HepG2 (cell line): ENCODE measurements at regions not wholly inside any gene's neighbourhood (a gene's known extent, or its start where the extent isn't known, plus 50 kb on each side); places are given as distances from the start of the nearest gene placed in this dataset.

Experiments used
- ATAC-seq: fragments of 200-7000 bp; cut with Tn5 transposase; 3 replicates; pipeline ENCODE4 v1.9.1; 2020; ENCODE audit warnings: mild to moderate bottlenecking, moderate library complexity
- BruUV-seq: library from RNA; stranded (reverse); fragments of 400-500 nt; replicated peaks from 2 replicates; lab custom pipeline; 2021; lab: Mats Ljungman, UMichigan
- CTCF ChIA-PET: fragments of 300-600 bp; formaldehyde crosslinking; extraction: SDS; loops from one replicate; lab custom pipeline; 2021; ENCODE audit warnings: low total read pairs, inconsistent platforms, low intra/inter-chr PET ratio; lab: Yijun Ruan, JAX
- POLR2A ChIA-PET: fragments of 350-600 bp; sonication (Branson Sonifier 250); formaldehyde crosslinking; loops from one replicate; lab custom pipeline; 2020; ENCODE audit warnings: antibody characterized with exemption, inconsistent platforms; lab: Yijun Ruan, JAX
- DNase-seq: peaks from one replicate; pipeline ENCODE4 v3.0.0-alpha.2; 2015; ENCODE audit warnings: low spot score
- FAIRE-seq: peaks from 3 replicates; lab custom pipeline; 2011; peaks lifted over from hg19 to GRCh38; lab: Jason Lieb, UNC
- H2AFZ ChIP-seq: one replicate; pipeline ENCODE4 v1.6.1; 2011; ENCODE audit warnings: low read length, inconsistent platforms
- H3K27ac ChIP-seq: fragments of 300-600 bp; 3 replicates; pipeline ENCODE4 v1.8.0; 2011; ENCODE audit warnings: mixed run types, mild to moderate bottlenecking, mixed read lengths, low read length, inconsistent platforms; ENCODE audit not compliant: insufficient read depth; ENCODE audit errors: extremely low read length
- H3K27me3 ChIP-seq, 2 experiments: fragments of 200-600 bp in 1 of 2; 2 replicates in 1 of 2; 3 replicates in 1 of 2; pipeline versions ENCODE4 v1.6.0 to v1.8.0; 2011; ENCODE audit warnings: low read length in 2 of 2, mild to moderate bottlenecking in 2 of 2, moderate library complexity in 2 of 2, inconsistent platforms in 1 of 2; ENCODE audit not compliant: insufficient read depth in 2 of 2, control insufficient read depth in 1 of 2
- H3K36me3 ChIP-seq, 2 experiments: fragments of 200-600 bp in 1 of 2; replicated peaks in 1 of 2; 2 replicates in 1 of 2; 3 replicates in 1 of 2; pipeline versions ENCODE4 v1.5.1 to v1.8.0; 2011; ENCODE audit warnings: low read length in 2 of 2, inconsistent platforms in 1 of 2; ENCODE audit not compliant: insufficient read depth in 2 of 2, control insufficient read depth in 1 of 2
- H3K4me1 ChIP-seq: 2 replicates; pipeline ENCODE4 v1.5.1; 2012; ENCODE audit warnings: low read length, inconsistent platforms; ENCODE audit not compliant: insufficient read depth
- H3K4me2 ChIP-seq: 2 replicates; pipeline ENCODE4 v1.6.0; 2011; ENCODE audit warnings: low read depth, low read length, inconsistent platforms
- H3K4me3 ChIP-seq, 3 experiments: fragments of 200-600 bp in 1 of 3; sonication (generic), shearing (Covaris generic) in 1 of 3; replicated peaks in 1 of 3; 2 replicates each; pipeline ENCODE4 v1.5.1; 2011 to 2016; ENCODE audit warnings: low read length in 3 of 3, inconsistent platforms in 2 of 3, low read depth in 2 of 3, mild to moderate bottlenecking in 2 of 3, control low read depth in 1 of 3, mixed read lengths in 1 of 3; ENCODE audit not compliant: insufficient read depth in 1 of 3
- H3K79me2 ChIP-seq: one replicate; pipeline ENCODE4 v1.6.1; 2011; ENCODE audit warnings: low read length, inconsistent platforms; ENCODE audit not compliant: insufficient read depth
- H3K9ac ChIP-seq: 2 replicates; pipeline ENCODE4 v1.6.0; 2011; ENCODE audit warnings: mild to moderate bottlenecking, low read depth, low read length, inconsistent platforms; ENCODE audit not compliant: insufficient read depth
- H3K9me3 ChIP-seq: 2 replicates; pipeline ENCODE4 v1.5.1; 2012; ENCODE audit warnings: mild to moderate bottlenecking, low read length
- H4K20me1 ChIP-seq: 2 replicates; pipeline ENCODE4 v1.6.0; 2011; ENCODE audit warnings: inconsistent platforms, mild to moderate bottlenecking, low read length, moderate library complexity; ENCODE audit not compliant: insufficient read depth
- GRHL1 ChIP-seq: sonication (generic); formaldehyde crosslinking; conservative IDR thresholded peaks from 2 replicates; pipeline ENCODE4 v1.8.0; 2022; ENCODE audit warnings: missing genetic modification reagents
- PHF5A ChIP-seq: IDR thresholded peaks from one replicate; pipeline ENCODE4 v1.6.1; 2018; ENCODE audit warnings: low read depth, missing genetic modification reagents; ENCODE audit not compliant: unreplicated experiment
- PRMT3 ChIP-seq: sonication (generic); formaldehyde crosslinking; IDR thresholded peaks from 2 replicates; pipeline ENCODE4 v1.8.1; 2022; ENCODE audit warnings: low read depth, mild to moderate bottlenecking, moderate library complexity, missing genetic modification reagents, borderline replicate concordance
- ZKSCAN5 ChIP-seq: sonication (generic); formaldehyde crosslinking; IDR thresholded peaks from 2 replicates; pipeline ENCODE4 v1.5.1; 2020; ENCODE audit warnings: mild to moderate bottlenecking, missing genetic modification reagents
- ZNF710 ChIP-seq: sonication (generic); formaldehyde crosslinking; IDR thresholded peaks from 2 replicates; pipeline ENCODE4 v1.5.0; 2020; ENCODE audit warnings: mild to moderate bottlenecking, missing genetic modification reagents, borderline replicate concordance
- WGBS: methylation state at CpG from one replicate; pipeline ENCODE4 v1.1.6; 2017; ENCODE audit warnings: low lambda C conversion rate; 5-methylcytosine and 5-hydroxymethylcytosine counted together
- in situ Hi-C: cut with HindIII; loops from 2 replicates; pipeline ENCODE4 v1.10.0; 2017; ENCODE audit warnings: low pct_unique_long_range_greater_than_20kb; ENCODE audit not compliant: extremely low pct_ligation_motif_present
- intact Hi-C: fragments of 100-400 bp; cut with micrococcal nuclease; formaldehyde crosslinking; loops from one replicate; pipeline ENCODE4 v1.10.0; 2022; ENCODE audit not compliant: unreplicated experiment

GRCh38 chr13:54185785-54186184 lies 1157.2 kb downstream of the OLFM4 start:
- no peak overlapping the region for H3K4me2 ChIP-seq
- peaks cover 60% of the 10 kb centered on the region for H3K9me3 ChIP-seq
- intact Hi-C loops = no loop called here
- H3K27me3 ChIP-seq = no peaks in the 10 kb centered on the region
- FAIRE-seq = no peak
- H3K4me1 ChIP-seq = no peaks in the 10 kb centered on the region
- no peak overlapping the region for H3K4me3 ChIP-seq
- WGBS = 0% methylated on average over 1 of the region's 1 CpG
- H4K20me1 ChIP-seq = no peaks in the 10 kb centered on the region
- no peak for DNase-seq
- ChIA-PET CTCF (no interaction called here), POLR2A (no interaction called here)
- in situ Hi-C loops = no loop called here
- H3K27ac ChIP-seq = no peak overlapping the region
- no peak for ATAC-seq
- no TSS peak for BruUV-seq
- no peaks in the 10 kb centered on the region for H3K36me3 ChIP-seq
- no peak overlapping the region for H2AFZ ChIP-seq
- H3K79me2 ChIP-seq = no peaks in the 10 kb centered on the region
- no peak for TF ChIP-seq PRMT3 (CRISPR knock-in tag)
- no peak for TF ChIP-seq GRHL1
- TF ChIP-seq PHF5A (CRISPR knock-in tag) = no peak
- no peak for TF ChIP-seq ZKSCAN5
- TF ChIP-seq ZNF710 (CRISPR knock-in tag) = no peak
- TF ChIP-seq, all 625 proteins: peak for 0
- no peak overlapping the region for H3K9ac ChIP-seq
